HG03175 (cell line): ENCODE measurements at regions not wholly inside any gene's neighbourhood (a gene's known extent, or its start where the extent isn't known, plus 50 kb on each side); places are given as distances from the start of the nearest gene placed in this dataset.

Experiments used
- ATAC-seq: cut with Tn5 transposase; IDR thresholded peaks from one replicate; pipeline ENCODE4 v1.9.1; 2021; ENCODE audit warnings: mild to moderate bottlenecking, moderate library complexity; ENCODE audit not compliant: unreplicated experiment

DNA sequence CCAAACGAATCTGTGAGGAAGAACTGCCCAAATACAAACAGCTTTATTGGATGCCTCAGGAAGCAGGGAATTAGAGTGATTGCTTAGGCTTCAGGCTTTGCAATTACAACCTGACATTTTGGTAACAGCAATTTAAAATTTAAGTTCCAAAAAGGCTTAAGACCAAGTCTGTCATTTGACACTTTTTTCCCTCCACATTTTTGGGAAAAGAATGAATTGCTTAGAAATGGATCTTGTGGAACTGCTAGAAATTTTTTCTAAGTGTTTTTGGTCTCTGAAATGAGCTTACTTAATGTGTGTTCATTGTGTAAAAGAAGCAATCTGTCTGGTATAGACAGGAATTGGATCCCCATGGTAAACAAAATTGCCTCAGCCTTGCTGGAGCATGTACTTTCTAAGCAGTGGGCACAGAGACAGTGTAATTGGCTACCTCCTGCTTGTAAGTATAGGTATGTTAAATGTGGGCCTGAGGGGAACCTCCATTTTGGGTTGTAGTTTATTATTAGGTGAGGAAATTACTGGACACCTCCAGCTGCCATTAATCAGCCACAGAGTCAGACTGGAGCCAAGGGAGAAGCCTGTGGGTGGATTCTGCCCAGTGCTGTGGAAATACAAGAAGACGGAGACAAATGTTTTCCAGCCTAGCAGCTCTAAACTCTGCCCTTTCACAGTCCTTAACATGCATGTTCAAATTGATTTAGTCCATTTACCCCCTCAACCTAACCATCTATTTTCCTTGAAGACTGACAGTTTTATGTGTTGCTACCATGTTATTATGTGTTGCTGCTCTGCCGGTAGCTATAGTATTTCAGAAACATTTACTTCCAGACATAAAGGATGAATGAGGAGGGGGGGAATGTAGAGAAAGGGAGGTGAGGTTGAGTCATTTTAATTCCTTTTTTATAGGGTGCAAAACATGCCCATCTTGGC, 473.0 kb downstream of the SPRY1 start:
- no peak for ATAC-seq

DNA sequence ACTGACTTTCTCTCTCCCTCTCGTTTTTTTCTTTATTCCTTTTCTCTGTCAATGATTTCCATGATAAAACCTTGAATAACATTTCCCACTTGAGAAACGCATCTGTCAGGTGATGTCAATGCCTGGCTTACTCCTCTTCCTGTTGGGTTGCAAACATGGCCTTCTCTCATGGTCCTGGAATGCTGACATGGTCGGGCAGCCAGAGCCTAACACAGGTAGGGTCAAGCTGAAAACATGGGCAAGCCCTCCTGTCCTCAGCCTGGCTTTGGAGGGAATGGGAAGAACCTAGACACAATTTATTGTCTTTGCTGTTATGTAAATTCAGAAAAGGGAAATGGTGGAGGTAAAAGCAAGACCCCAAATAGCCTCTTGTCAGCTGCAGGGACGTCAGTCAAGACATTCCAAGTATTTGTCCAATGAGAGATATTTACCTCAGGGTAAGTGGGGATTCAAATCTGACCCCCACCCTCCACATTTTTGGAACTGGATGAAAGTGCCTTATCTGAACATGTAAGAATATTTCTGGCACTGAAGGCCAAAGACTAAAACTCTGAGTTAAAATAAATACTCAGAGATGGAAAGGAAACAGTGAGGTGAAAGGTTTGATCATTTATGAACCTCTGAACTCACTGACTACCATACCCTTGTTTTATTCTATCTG, 473.8 kb downstream of the SPRY1 start:
- no peak for ATAC-seq

DNA sequence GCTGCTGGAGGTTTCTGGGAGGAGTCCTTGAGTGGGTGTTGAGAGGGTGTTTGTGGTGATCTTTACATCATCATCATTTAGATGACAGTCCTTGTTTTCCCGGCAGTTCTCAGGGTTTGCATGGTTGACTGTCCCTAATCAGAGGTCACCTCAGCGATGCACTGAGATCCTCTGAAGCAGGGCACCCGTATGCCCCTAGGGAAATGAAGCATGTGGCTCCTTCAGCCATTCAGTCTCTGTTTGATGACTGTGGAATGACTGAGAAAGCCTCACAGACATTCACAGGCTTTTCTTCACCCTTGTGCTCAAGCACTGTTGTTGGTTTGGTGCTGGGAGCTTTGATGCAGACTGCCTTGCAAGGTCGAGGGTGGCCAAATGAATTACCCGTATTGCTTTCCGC, 474.7 kb downstream of the SPRY1 start:
- ATAC-seq, result no peak

DNA sequence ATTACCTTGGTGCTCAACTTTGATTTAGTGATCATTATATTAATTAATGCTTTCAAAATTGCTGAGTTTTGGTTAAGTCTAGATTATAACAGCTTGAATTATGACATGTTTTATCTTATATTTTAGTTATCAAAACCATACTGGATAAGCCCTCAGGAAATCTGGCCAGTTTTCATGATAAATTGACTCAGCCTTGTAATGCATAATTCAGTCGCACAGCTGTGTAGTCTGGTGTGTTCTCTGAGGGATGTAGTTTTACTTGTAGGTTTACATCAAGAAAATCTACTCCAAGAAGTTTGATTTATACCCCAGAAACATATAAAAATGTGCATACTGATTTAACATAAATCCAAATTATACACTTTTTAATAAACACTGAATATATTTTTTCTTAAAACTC, 477.5 kb downstream of the SPRY1 start:
- no peak for ATAC-seq

DNA sequence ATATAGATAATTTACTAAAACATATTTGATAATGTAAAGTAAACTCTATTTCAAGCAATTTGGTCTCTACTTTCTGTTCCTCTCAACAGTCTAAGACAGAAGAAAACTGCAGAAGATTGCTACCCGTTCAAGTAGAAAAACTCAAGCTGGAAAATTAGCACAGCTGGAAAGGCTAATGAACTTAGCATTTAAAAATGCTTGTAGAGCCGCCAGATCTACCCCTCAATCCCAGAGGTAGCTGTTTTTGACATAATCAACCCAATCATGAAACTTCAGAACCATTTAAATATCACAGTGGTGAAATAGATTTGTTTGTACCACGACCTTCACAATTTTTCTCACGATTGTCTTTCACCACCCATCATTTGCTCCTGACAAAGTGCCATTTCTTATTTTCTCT, 479.5 kb downstream of the SPRY1 start:
- ATAC-seq, result no peak

GRCh38 chr4:123876671-123877101, 480.1 kb downstream of the SPRY1 start:
- ATAC-seq, result no peak

GRCh38 chr4:123877551-123877950, 481.0 kb downstream of the SPRY1 start:
- no peak for ATAC-seq

- no peak for ATAC-seq
These were observed 482.4 kb downstream of the SPRY1 start for GRCh38 chr4:123878976-123879375.

- no peak for ATAC-seq
These were observed 484.0 kb downstream of the SPRY1 start for GRCh38 chr4:123880631-123881030.

GRCh38 chr4:123884922-123885321, 488.3 kb downstream of the SPRY1 start:
- no peak for ATAC-seq

DNA sequence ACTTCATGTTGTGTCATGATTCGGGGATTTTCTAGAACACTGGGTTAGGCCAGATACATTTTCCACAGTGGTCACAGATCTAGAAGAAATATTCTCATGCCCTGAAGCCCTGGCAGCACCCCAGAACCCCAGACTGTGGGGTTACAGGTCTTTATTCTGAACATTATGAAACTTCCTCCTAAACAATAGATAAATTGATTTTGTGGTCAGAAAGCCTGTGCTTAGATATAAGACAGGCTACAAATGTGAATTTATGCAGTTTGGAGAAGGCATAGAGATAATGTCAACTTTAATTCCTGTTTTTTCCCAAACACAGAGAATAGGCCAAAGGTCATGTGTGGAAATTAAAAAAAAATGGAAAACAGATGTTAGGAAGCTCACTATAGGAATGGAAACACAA, 492.9 kb downstream of the SPRY1 start:
- ATAC-seq, result no peak

DNA sequence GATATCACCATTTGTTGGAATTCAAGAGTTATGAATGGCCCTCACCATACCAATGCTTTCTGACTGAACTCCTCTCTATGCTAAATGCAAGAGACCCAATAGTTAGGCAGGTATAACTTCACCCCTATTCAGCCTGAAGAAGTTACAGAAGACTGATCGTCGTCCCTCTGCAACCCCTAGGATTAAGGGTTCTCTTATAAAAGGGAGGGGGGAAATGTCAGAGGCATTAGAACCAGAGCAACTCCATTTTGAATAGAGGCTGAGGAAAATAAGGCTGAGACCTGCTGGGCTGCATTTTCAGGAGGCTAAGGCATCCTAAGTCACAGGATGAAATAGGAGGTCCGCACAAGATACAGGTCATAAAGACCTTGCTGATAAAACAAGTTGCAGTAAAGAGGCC, 494.3 kb downstream of the SPRY1 start:
- ATAC-seq, result no peak

DNA sequence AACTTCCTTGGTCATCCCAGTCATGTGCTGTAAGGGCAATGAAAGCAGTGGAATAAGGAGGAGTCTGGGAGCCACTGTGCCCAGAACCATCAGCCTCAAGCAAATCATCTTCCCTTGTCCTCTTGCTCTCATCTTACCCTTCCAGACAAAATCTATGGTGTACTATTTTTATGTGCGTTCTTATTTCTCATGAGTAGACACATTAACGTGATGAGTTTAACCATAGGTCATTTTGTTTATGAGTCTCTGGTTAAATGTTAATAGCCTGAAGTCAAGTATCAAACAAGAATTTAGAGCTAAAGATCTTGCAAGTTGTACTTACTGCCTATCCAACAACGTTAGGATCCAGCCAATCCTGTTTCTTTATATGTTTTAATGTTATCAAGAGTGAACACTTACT, 495.3 kb downstream of the SPRY1 start:
- ATAC-seq, result no peak

GRCh38 chr4:123892368-123892976, 495.9 kb downstream of the SPRY1 start:
- ATAC-seq, result no peak

DNA sequence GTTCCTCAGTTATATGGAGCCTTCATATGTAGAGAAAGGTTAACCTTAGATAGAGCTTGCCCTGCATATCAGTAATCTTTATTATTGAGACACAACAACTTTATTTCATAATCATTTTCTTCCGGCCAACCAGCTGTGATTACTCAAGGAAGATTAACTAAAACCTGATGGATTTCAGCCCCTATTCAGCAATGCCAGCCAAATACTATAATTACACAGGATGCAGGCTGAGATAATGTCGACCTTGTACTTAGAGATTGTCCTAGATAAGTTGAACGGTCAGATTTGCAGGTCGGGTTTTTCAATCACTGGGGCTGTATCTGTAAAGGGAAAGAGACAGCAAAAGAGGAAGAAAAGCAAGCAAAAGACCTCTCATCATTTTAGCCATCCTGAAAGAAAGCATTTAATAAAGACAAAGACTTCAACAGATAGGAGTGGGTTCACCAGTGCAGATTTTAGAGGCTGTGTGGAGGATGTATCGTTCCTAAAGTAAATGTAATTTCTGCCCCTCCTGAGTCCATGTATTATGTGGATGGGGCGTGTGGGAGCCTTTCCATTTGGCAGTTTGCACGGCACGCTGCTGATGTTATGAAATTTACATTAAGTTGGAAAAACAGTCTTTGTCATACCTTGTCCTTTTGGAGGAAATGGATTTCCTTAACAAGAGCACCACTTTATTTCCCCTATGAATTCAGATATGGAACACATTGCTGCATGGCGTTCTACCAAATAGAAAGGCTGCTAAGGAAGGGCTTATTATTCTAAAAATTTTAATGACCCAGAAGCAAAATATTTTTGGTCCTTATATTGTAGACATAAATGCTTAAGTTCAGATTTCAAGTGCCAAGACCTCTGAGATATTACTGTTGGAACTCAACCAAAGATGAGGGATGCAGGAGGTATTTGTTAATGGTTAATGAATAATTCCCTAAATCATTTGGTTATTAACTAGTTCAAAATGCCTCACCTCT, 496.7 kb downstream of the SPRY1 start:
- ATAC-seq, result no peak

DNA sequence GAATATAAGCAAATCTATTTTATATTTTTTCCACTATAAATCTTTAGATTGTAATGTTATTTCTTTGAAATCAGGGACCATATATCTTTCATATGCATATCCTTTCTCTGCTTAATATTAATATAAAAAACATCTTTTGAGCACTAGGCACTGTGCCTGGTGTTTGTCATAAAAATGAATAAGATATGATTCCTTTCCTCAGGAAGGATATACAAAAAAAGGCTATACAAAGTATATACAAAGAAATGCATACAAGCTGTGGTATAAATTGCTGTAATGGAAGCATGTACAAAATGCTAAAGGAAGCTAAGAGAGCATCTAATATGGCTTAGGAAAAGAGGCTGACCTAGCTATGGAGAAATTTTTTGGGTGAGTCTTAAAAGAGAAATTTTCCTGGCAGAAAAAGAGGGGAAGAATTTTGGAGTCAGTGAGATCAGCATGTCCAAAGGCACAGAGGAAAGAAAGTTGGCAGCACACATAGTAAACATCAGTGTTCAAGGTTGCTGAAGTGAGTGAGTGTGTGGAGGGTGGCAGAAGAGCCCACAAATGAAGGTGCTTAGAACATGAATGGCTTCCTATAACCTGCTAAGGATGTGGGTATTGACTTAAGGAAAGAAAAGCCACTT, 500.0 kb downstream of the SPRY1 start:
- ATAC-seq, result no peak

DNA sequence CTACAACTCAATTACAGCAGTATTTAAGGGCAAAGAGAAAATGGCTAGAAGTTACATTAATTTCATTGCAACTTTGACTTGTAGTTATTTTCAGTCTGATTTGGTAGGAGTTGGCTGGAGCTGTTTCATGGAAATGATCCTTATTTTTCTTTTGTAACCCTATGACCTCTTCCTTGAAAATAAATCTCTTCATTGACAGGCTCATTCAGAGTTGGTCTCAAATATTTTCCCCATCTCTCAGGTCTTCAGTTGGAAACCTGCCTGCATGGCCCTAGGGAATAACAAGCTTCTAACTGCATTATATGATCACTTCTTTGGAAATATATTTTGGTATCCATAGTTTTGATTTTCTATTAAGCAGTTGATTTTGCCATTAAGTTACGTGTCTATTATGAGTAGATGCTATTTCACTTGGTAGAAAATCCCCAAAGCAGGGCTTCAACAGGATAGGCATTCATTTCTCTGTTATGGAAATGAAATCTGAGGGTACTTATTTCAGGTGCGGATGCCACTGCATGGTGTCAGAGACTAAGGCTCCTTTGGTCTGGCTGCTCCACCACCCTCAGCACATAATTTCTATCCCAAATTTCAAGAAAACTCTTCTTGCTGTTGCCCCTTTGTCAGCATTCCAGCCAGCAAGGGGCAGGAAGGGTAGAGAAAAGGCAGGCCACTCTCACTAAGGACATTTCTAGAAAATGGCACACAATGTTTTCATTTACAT, 502.5 kb downstream of the SPRY1 start:
- no peak for ATAC-seq

DNA sequence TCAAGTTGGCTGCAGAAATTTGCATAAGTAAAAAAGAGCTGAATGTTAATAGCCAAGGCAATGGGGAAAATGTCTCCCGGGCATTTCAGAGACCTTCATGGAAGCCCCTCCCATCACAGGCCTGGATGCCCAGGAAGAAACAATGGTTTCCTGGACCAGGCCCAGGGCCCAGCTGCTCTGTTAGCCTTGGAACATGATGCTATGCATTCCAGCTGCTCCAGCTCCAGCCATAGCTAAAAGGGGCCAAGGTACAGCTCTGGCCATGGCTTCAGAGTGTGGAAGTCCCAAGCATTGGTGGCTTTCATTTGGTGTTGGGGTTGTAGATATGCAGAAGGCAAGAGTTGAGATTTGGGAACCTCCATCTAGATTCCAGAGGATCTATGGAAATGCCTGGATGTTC, 508.3 kb downstream of the SPRY1 start:
- no peak for ATAC-seq

GRCh38 chr4:123913598-123913997, 517.0 kb downstream of the SPRY1 start:
- no peak for ATAC-seq

GRCh38 chr4:123916821-123917220, 520.2 kb downstream of the SPRY1 start:
- ATAC-seq, result no peak
